ENCODE measurements at regions not wholly inside any gene's neighbourhood (a gene's known extent, or its start where the extent isn't known, plus 50 kb on each side); places are given as distances from the start of the nearest gene placed in this dataset.

DNA sequence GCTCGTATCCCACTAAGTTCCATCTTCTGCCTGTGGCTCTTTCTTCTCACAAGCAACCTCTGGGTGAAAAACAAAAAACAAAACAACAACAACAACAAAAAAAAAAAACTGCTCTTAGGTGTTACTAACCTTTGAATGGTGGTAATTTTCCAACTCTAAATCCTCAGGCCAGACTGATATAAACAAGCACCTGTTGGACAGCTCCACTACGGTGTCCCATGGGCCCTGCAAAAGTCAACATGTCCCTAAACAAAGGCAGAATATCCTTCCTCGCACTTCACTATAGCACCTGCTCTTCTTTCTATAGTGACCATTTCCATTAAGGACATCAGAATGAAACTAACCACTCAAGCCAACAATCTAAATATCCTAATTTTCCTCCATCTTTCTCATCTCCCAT, 54.6 kb upstream of the PARM1 start:
- intact Hi-C loops (cut with micrococcal nuclease) = no loop called here
- Mint-ChIP-seq H3K36me3 (no peaks in the 10 kb centered on the region), H3K27ac (no peak overlapping the region), H3K4me3 (no peak overlapping the region), H3K9me3 (peaks cover 3 to 8% of the 10 kb centered on the region in 2 donors), H3K27me3 (ENCODE audit: low read depth in 2 of 2) (peaks cover 3 to 5% of the 10 kb centered on the region in 2 donors), H3K4me1 (no peaks in the 10 kb centered on the region)
- no peak overlapping the region for H3K27ac ChIP-seq (ENCODE audit: low read length)
- no peak overlapping the region for H3K4me3 ChIP-seq (ENCODE audit: low read length)
- 90% methylated on average over 3 of the region's 3 CpGs for WGBS (ENCODE audit: insufficient coverage)
- no peaks in the 10 kb centered on the region for H3K27me3 ChIP-seq (ENCODE audit: control insufficient read depth, insufficient read depth, low read length)
- H3K36me3 ChIP-seq (ENCODE audit: control insufficient read depth, insufficient read depth, low read length) = no peaks in the 10 kb centered on the region
- ATAC-seq (no peak), DNase-seq (no peak)
- TF ChIP-seq, protein P1, sequence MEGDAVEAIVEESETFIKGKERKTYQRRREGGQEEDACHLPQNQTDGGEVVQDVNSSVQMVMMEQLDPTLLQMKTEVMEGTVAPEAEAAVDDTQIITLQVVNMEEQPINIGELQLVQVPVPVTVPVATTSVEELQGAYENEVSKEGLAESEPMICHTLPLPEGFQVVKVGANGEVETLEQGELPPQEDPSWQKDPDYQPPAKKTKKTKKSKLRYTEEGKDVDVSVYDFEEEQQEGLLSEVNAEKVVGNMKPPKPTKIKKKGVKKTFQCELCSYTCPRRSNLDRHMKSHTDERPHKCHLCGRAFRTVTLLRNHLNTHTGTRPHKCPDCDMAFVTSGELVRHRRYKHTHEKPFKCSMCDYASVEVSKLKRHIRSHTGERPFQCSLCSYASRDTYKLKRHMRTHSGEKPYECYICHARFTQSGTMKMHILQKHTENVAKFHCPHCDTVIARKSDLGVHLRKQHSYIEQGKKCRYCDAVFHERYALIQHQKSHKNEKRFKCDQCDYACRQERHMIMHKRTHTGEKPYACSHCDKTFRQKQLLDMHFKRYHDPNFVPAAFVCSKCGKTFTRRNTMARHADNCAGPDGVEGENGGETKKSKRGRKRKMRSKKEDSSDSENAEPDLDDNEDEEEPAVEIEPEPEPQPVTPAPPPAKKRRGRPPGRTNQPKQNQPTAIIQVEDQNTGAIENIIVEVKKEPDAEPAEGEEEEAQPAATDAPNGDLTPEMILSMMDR (IDR thresholded peaks at IDR 0.05) = no peak
- H3K4me1 ChIP-seq (ENCODE audit: control insufficient read depth, insufficient read depth, low read length) = no peaks in the 10 kb centered on the region
- H3K9me3 ChIP-seq (ENCODE audit: control insufficient read depth, insufficient read depth, low read length) = no peaks in the 10 kb centered on the region

DNA sequence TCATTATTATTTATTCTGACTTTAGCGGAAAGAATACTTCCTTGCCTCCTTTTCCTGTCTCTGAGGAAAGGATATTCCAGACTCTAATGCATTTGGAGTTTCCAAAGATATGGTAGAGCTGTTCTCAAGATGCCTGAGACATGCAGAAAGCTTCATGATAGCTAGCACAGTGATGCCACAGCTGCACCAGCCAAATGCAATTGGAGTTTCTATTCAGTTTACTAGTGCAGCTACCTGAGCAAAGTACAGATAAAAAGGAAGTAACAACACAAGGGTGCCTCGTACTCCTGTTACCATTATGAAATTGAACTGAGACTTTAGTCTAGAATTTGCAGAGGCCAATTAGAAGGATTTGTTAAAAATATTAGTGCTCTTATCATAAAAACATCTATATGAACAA, 57.5 kb upstream of the PARM1 start:
- Histone ChIP-seq H3K36me3 (ENCODE audit: control insufficient read depth, insufficient read depth, low read length) (no peaks in the 10 kb centered on the region), H3K4me1 (ENCODE audit: control insufficient read depth, insufficient read depth, low read length) (no peaks in the 10 kb centered on the region), H3K9me3 (ENCODE audit: control insufficient read depth, insufficient read depth, low read length) (no peaks in the 10 kb centered on the region), H3K27ac (ENCODE audit: low read length) (no peak overlapping the region), H3K4me3 (ENCODE audit: low read length) (no peak overlapping the region), H3K27me3 (ENCODE audit: control insufficient read depth, insufficient read depth, low read length) (no peaks in the 10 kb centered on the region)
- no peak for DNase-seq
- Mint-ChIP-seq H3K27me3 (ENCODE audit: low read depth in 2 of 2) (peaks cover 0 to under 1% of the 10 kb centered on the region in 2 donors), H3K4me1 (no peaks in the 10 kb centered on the region), H3K36me3 (no peaks in the 10 kb centered on the region), H3K9me3 (peaks cover 0 to 3% of the 10 kb centered on the region in 2 donors), H3K4me3 (no peak overlapping the region), H3K27ac (no peak overlapping the region)
- TF ChIP-seq, protein P1 (IDR thresholded peaks at IDR 0.05) = no peak
- no peak for ATAC-seq
- intact Hi-C loops (cut with micrococcal nuclease) = no loop called here
- 100% methylated on average over 2 of the region's 2 CpGs for WGBS (ENCODE audit: insufficient coverage)

DNA sequence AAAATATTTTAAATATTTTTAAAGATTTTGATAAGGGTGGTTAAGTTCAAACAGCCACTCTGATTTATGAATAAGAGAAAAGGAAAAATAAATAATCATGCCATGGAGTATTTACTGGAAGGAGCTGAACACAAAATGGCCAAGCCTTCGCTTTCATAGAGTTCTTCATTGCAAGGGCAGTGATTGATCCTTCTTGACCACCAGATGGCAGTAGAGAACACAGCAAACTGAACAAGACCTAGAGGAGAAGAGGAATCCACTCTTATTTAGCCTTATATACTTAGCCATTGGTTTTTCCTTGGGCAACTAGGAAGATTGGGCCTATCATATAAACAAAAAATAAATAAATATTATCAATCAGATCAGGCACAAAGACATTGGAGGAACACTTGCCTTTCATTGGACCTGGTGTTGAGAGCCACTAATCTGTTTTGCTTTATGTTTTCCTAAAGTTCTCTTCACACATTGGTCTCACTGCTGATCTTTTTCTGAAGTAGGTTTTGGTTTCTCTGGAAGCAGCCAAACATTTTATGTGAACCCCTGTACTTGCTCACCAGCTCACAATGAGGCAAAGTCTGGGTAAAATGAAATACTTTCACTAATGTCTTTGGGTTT, 58.1 kb upstream of the PARM1 start:
- TF ChIP-seq, protein P1 (IDR thresholded peaks at IDR 0.05) = peak; percentile 84
- no peaks in the 10 kb centered on the region for H3K36me3 Mint-ChIP-seq
- intact Hi-C loops (cut with micrococcal nuclease) = no loop called here
- no peaks in the 10 kb centered on the region for H3K4me1 Mint-ChIP-seq
- Histone ChIP-seq H3K9me3 (ENCODE audit: control insufficient read depth, insufficient read depth, low read length) (no peaks in the 10 kb centered on the region), H3K4me1 (ENCODE audit: control insufficient read depth, insufficient read depth, low read length) (no peaks in the 10 kb centered on the region), H3K4me3 (ENCODE audit: low read length) (no peak overlapping the region), H3K36me3 (ENCODE audit: control insufficient read depth, insufficient read depth, low read length) (no peaks in the 10 kb centered on the region), H3K27me3 (ENCODE audit: control insufficient read depth, insufficient read depth, low read length) (no peaks in the 10 kb centered on the region), H3K27ac (ENCODE audit: low read length) (no peak overlapping the region)
- H3K4me3 Mint-ChIP-seq = no peak overlapping the region
- peak in 1 of 2 donors; percentile 74 for DNase-seq
- WGBS (ENCODE audit: insufficient coverage) = 19% methylated on average over 1 of the region's 1 CpG
- no peaks in the 10 kb centered on the region for H3K27me3 Mint-ChIP-seq (ENCODE audit: low read depth in 2 of 2)
- no peak overlapping the region for H3K27ac Mint-ChIP-seq
- H3K9me3 Mint-ChIP-seq = no peaks in the 10 kb centered on the region
- ATAC-seq = peak in 2 of 3 donors; percentile 67 to 80

All from natural killer cell (primary cell).